CD4-positive, alpha-beta memory T cell (primary cell): ENCODE measurements at regions not wholly inside any gene's neighbourhood (a gene's known extent, or its start where the extent isn't known, plus 50 kb on each side); places are given as distances from the start of the nearest gene placed in this dataset.

Experiments used
- CTCF ChIA-PET: fragments of 350-600 bp; sonication (Branson Sonifier 250); formaldehyde crosslinking; loops from one replicate; lab custom pipeline; 2021; ENCODE audit warnings: inconsistent platforms; ENCODE audit not compliant: partially characterized antibody; lab: Charles Lee
- POLR2A ChIA-PET: fragments of 350-600 bp; sonication (Branson Sonifier 250); formaldehyde crosslinking; loops from one replicate; lab custom pipeline; 2021; ENCODE audit not compliant: partially characterized antibody; lab: Charles Lee
- DNase-seq, 5 donors: peaks; one replicate each; pipeline versions ENCODE4 v3.0.0 to v3.0.0-alpha.2; 2020 to 2022; ENCODE audit warnings: mixed read lengths in 1 of 5
- H3K27ac ChIP-seq: one replicate; pipeline ENCODE4 v1.7.0; 2013; ENCODE audit warnings: low read depth, low read length
- H3K27me3 ChIP-seq: 2 replicates; pipeline ENCODE4 v1.7.0; 2013; ENCODE audit warnings: mild to moderate bottlenecking, low read length, moderate library complexity; ENCODE audit not compliant: insufficient read depth
- H3K36me3 ChIP-seq: 2 replicates; pipeline ENCODE4 v1.7.0; 2013; ENCODE audit warnings: mild to moderate bottlenecking, low read length, moderate library complexity; ENCODE audit not compliant: insufficient read depth
- H3K4me1 ChIP-seq: 2 replicates; pipeline ENCODE4 v1.7.0; 2013; ENCODE audit warnings: mild to moderate bottlenecking, low read length, moderate library complexity; ENCODE audit not compliant: insufficient read depth
- H3K4me3 ChIP-seq, 2 donors: one replicate each; pipeline ENCODE4 v1.7.0; 2013; ENCODE audit warnings: low read length in 2 of 2, mild to moderate bottlenecking in 1 of 2
- H3K9me3 ChIP-seq, 2 donors: one replicate each; pipeline ENCODE4 v1.7.0; 2013; ENCODE audit warnings: low read length in 2 of 2, control low read depth in 1 of 2; ENCODE audit not compliant: control insufficient read depth in 1 of 2
- H3K27ac Mint-ChIP-seq, 7 donors: one replicate each; pipeline ENCODE4 v1.8.0; 2020 to 2021; ENCODE audit warnings: mixed read lengths in 7 of 7, mild to moderate bottlenecking in 6 of 7, inconsistent platforms in 3 of 7, moderate library complexity in 3 of 7
- H3K27me3 Mint-ChIP-seq, 2 donors: one replicate each; pipeline ENCODE4 v1.8.0; 2020 to 2021; ENCODE audit warnings: mixed read lengths in 2 of 2
- H3K36me3 Mint-ChIP-seq, 2 donors: one replicate each; pipeline ENCODE4 v1.8.0; 2020 to 2021; ENCODE audit warnings: mixed read lengths in 2 of 2, inconsistent platforms in 1 of 2, mild to moderate bottlenecking in 1 of 2
- H3K4me1 Mint-ChIP-seq, 4 donors: one replicate each; pipeline ENCODE4 v1.8.0; 2020 to 2021; ENCODE audit warnings: mixed read lengths in 4 of 4, mild to moderate bottlenecking in 1 of 4
- H3K4me3 Mint-ChIP-seq, 8 donors: one replicate each; pipeline ENCODE4 v1.8.0; 2020 to 2021; ENCODE audit warnings: mixed read lengths in 8 of 8, mild to moderate bottlenecking in 7 of 8, moderate library complexity in 6 of 8, inconsistent platforms in 3 of 8
- H3K9me3 Mint-ChIP-seq, 8 donors: one replicate each; pipeline ENCODE4 v1.8.0; 2020 to 2021; ENCODE audit warnings: mixed read lengths in 8 of 8, mild to moderate bottlenecking in 5 of 8, inconsistent platforms in 3 of 8, moderate library complexity in 1 of 8
- intact Hi-C: fragments of 100-400 bp; cut with micrococcal nuclease; formaldehyde crosslinking; loops from one replicate; pipeline ENCODE4 v1.15.1; 2023

GRCh38 chr14:97486601-97487120 is 689.5 kb downstream of the VRK1 start:
- H3K4me1 Mint-ChIP-seq = peaks cover 3 to 8% (median 4%) of the 10 kb centered on the region in 4 donors

GRCh38 chr14:97489750-97490149 is 692.6 kb downstream of the VRK1 start:
- Histone ChIP-seq H3K4me1 (no peaks in the 10 kb centered on the region), H3K9me3 (no peaks in the 10 kb centered on the region), H3K36me3 (no peaks in the 10 kb centered on the region), H3K27me3 (no peaks in the 10 kb centered on the region), H3K4me3 (no peak overlapping the region), H3K27ac (no peak overlapping the region)
- intact Hi-C loops = no loop called here
- peaks cover 5 to 25% (median 16%) of the 10 kb centered on the region in 8 donors for H3K9me3 Mint-ChIP-seq
- CTCF ChIA-PET = no interaction called here
- no peak overlapping the region for H3K27ac Mint-ChIP-seq
- peaks cover 2 to 17% of the 10 kb centered on the region in 2 donors for H3K36me3 Mint-ChIP-seq
- POLR2A ChIA-PET = interaction anchor here (0.7 kb wide), 1 partner anchor 15 kb away, joined by 3 read pairs; no protein-coding TSS in a partner anchor
- H3K4me3 Mint-ChIP-seq = no peak overlapping the region
- no peaks in the 10 kb centered on the region for H3K27me3 Mint-ChIP-seq
- peaks cover 3 to 8% (median 4%) of the 10 kb centered on the region in 4 donors for H3K4me1 Mint-ChIP-seq
- DNase-seq = no peak

More at GRCh38 chr14:97486601-97487120, 689.5 kb downstream of the VRK1 start:
- peaks cover 0 to 8% of the 10 kb centered on the region in 2 donors for H3K36me3 Mint-ChIP-seq
- H3K9me3 Mint-ChIP-seq = peaks cover 0 to 2% (median 0%) of the 10 kb centered on the region in 8 donors
- POLR2A ChIA-PET = no interaction called here
- intact Hi-C loops = no loop called here
- no peak overlapping the region for H3K4me3 Mint-ChIP-seq
- Histone ChIP-seq H3K27ac (no peak overlapping the region), H3K27me3 (no peaks in the 10 kb centered on the region), H3K36me3 (no peaks in the 10 kb centered on the region), H3K4me1 (no peaks in the 10 kb centered on the region), H3K9me3 (no peaks in the 10 kb centered on the region), H3K4me3 (no peak overlapping the region)
- CTCF ChIA-PET = no interaction called here
- H3K27me3 Mint-ChIP-seq = no peaks in the 10 kb centered on the region
- H3K27ac Mint-ChIP-seq = no peak overlapping the region
- DNase-seq = no peak

- ChIA-PET POLR2A (no interaction called here), CTCF (no interaction called here)
- peak in 1 of 5 donors; percentile 4 for DNase-seq
These were observed 693.4 kb downstream of the VRK1 start for GRCh38 chr14:97490521-97491070.

GRCh38 chr14:97491697-97492096 is 694.5 kb downstream of the VRK1 start:
- H3K27me3 Mint-ChIP-seq = no peaks in the 10 kb centered on the region

More at GRCh38 chr14:97490521-97491070, 693.4 kb downstream of the VRK1 start:
- Mint-ChIP-seq H3K27ac (no peak overlapping the region), H3K27me3 (no peaks in the 10 kb centered on the region), H3K4me3 (no peak overlapping the region), H3K9me3 (peaks cover 5 to 25% (median 16%) of the 10 kb centered on the region in 8 donors), H3K4me1 (peaks cover under 1 to 6% (median 3%) of the 10 kb centered on the region in 4 donors), H3K36me3 (peaks cover 2 to 17% of the 10 kb centered on the region in 2 donors)
- no peak overlapping the region for H3K4me3 ChIP-seq
- no peaks in the 10 kb centered on the region for H3K36me3 ChIP-seq
- intact Hi-C loops = no loop called here
- no peaks in the 10 kb centered on the region for H3K4me1 ChIP-seq
- H3K27me3 ChIP-seq = no peaks in the 10 kb centered on the region
- H3K9me3 ChIP-seq = no peaks in the 10 kb centered on the region
- H3K27ac ChIP-seq = no peak overlapping the region

GRCh38 chr14:97499790-97500481 is 702.8 kb downstream of the VRK1 start:
- H3K36me3 Mint-ChIP-seq = peaks cover 0 to 3% of the 10 kb centered on the region in 2 donors
- H3K4me1 Mint-ChIP-seq = no peaks in the 10 kb centered on the region
- H3K36me3 ChIP-seq = no peaks in the 10 kb centered on the region
- no peaks in the 10 kb centered on the region for H3K9me3 Mint-ChIP-seq
- H3K27me3 ChIP-seq = no peaks in the 10 kb centered on the region
- no peaks in the 10 kb centered on the region for H3K4me1 ChIP-seq
- no peak overlapping the region for H3K4me3 Mint-ChIP-seq
- no peaks in the 10 kb centered on the region for H3K9me3 ChIP-seq
- no peak overlapping the region for H3K4me3 ChIP-seq
- ChIA-PET CTCF (no interaction called here), POLR2A (no interaction called here)
- no peaks in the 10 kb centered on the region for H3K27me3 Mint-ChIP-seq
- no peak for DNase-seq
- no peak overlapping the region for H3K27ac Mint-ChIP-seq
- no peak overlapping the region for H3K27ac ChIP-seq
- intact Hi-C loops = no loop called here

More at GRCh38 chr14:97491697-97492096, 694.5 kb downstream of the VRK1 start:
- ChIA-PET CTCF (no interaction called here), POLR2A (no interaction called here)
- Histone ChIP-seq H3K36me3 (no peaks in the 10 kb centered on the region), H3K4me3 (no peak overlapping the region), H3K27me3 (no peaks in the 10 kb centered on the region), H3K9me3 (no peaks in the 10 kb centered on the region), H3K4me1 (no peaks in the 10 kb centered on the region), H3K27ac (no peak overlapping the region)
- H3K4me3 Mint-ChIP-seq = no peak overlapping the region
- H3K36me3 Mint-ChIP-seq = peaks cover 2 to 14% of the 10 kb centered on the region in 2 donors
- peaks cover 0 to 6% (median 3%) of the 10 kb centered on the region in 4 donors for H3K4me1 Mint-ChIP-seq
- intact Hi-C loops = no loop called here
- no peak for DNase-seq
- H3K27ac Mint-ChIP-seq = no peak overlapping the region
- H3K9me3 Mint-ChIP-seq = peaks cover 5 to 25% (median 16%) of the 10 kb centered on the region in 8 donors

GRCh38 chr14:97506626-97507025 is 709.4 kb downstream of the VRK1 start:
- ChIA-PET CTCF (no interaction called here), POLR2A (no interaction called here)
- H3K9me3 ChIP-seq = no peaks in the 10 kb centered on the region
- intact Hi-C loops = no loop called here
- no peak overlapping the region for H3K27ac Mint-ChIP-seq
- H3K4me3 ChIP-seq = no peak overlapping the region
- peaks cover 0 to 9% (median 0%) of the 10 kb centered on the region in 8 donors for H3K9me3 Mint-ChIP-seq
- peaks cover 0 to 3% (median 1%) of the 10 kb centered on the region in 4 donors for H3K4me1 Mint-ChIP-seq
- DNase-seq = no peak
- no peak overlapping the region for H3K4me3 Mint-ChIP-seq
- H3K27ac ChIP-seq = no peak overlapping the region
- no peaks in the 10 kb centered on the region for H3K4me1 ChIP-seq
- H3K27me3 ChIP-seq = no peaks in the 10 kb centered on the region
- H3K36me3 Mint-ChIP-seq = peaks cover 0 to 1% of the 10 kb centered on the region in 2 donors
- no peaks in the 10 kb centered on the region for H3K27me3 Mint-ChIP-seq
- H3K36me3 ChIP-seq = no peaks in the 10 kb centered on the region

- Histone ChIP-seq H3K27me3 (no peaks in the 10 kb centered on the region), H3K4me1 (no peaks in the 10 kb centered on the region), H3K4me3 (no peak overlapping the region), H3K9me3 (no peaks in the 10 kb centered on the region), H3K36me3 (no peaks in the 10 kb centered on the region), H3K27ac (no peak overlapping the region)
- H3K4me1 Mint-ChIP-seq = peaks cover 0 to 6% (median 2%) of the 10 kb centered on the region in 4 donors
- DNase-seq = no peak
- ChIA-PET POLR2A (no interaction called here), CTCF (no interaction called here)
- H3K27ac Mint-ChIP-seq = no peak overlapping the region
- intact Hi-C loops = no loop called here
- H3K27me3 Mint-ChIP-seq = no peaks in the 10 kb centered on the region
- no peaks in the 10 kb centered on the region for H3K36me3 Mint-ChIP-seq
- H3K9me3 Mint-ChIP-seq = peaks cover 0 to 8% (median 0%) of the 10 kb centered on the region in 8 donors
- H3K4me3 Mint-ChIP-seq = no peak overlapping the region
These were observed 716.7 kb downstream of the VRK1 start for GRCh38 chr14:97513891-97514290.
